K562 (cell line): ENCODE measurements at regions not wholly inside any gene's neighbourhood (a gene's known extent, or its start where the extent isn't known, plus 50 kb on each side); places are given as distances from the start of the nearest gene placed in this dataset.

Source experiments
- ATAC-seq: fragments of 200-7000 bp; cut with Tn5 transposase; 3 replicates; pipeline ENCODE4 v1.9.1; 2020; ENCODE audit warnings: moderate library complexity
- BruUV-seq: library from RNA; stranded (reverse); fragments of 400-500 nt; replicated peaks from 2 replicates; lab custom pipeline; 2021; lab: Mats Ljungman, UMichigan
- CTCF ChIA-PET: fragments of 300-600 bp; formaldehyde crosslinking; extraction: SDS; loops from one replicate; lab custom pipeline; 2021; ENCODE audit warnings: low intra/inter-chr PET ratio; lab: Yijun Ruan, JAX
- POLR2A ChIA-PET: fragments of 300-600, 350-650 bp; sonication (Branson Sonifier 250); formaldehyde crosslinking; extraction: SDS; loops from one replicate; lab custom pipeline; 2021; ENCODE audit warnings: antibody characterized with exemption, inconsistent platforms; lab: Yijun Ruan, JAX
- DNase-seq, 4 experiments: peaks; one replicate each; pipeline versions ENCODE4 v3.0.0 to v3.0.0-alpha.2; 2011 to 2018; ENCODE audit warnings: low spot score in 3 of 4, mixed read lengths in 3 of 4; ENCODE audit errors: extremely low read depth in 1 of 4
- FAIRE-seq: peaks from 2 replicates; lab custom pipeline; 2011; peaks lifted over from hg19 to GRCh38; lab: Jason Lieb, UNC
- H2AFZ ChIP-seq: 2 replicates; pipeline ENCODE4 v1.6.0; 2011; ENCODE audit warnings: low read depth, low read length, control low read depth, inconsistent platforms
- H3K27ac ChIP-seq: fragments of 200-600 bp; 3 replicates; pipeline ENCODE4 v1.8.0; 2011; ENCODE audit warnings: low read depth, mild to moderate bottlenecking, control low read depth, inconsistent platforms, low read length, moderate library complexity, mixed read lengths; ENCODE audit errors: extremely low read depth
- H3K27me3 ChIP-seq, 2 experiments: fragments of 300-600 bp in 1 of 2; 2 replicates in 1 of 2; 3 replicates in 1 of 2; pipeline versions ENCODE4 v1.6.0 to v1.8.0; 2011; ENCODE audit warnings: inconsistent platforms in 2 of 2, low read length in 2 of 2, mild to moderate bottlenecking in 1 of 2, mixed read lengths in 1 of 2, moderate library complexity in 1 of 2; ENCODE audit not compliant: control insufficient read depth in 2 of 2, insufficient read depth in 2 of 2
- H3K36me3 ChIP-seq: fragments of 300-600 bp; 3 replicates; pipeline ENCODE4 v1.8.0; 2011; ENCODE audit warnings: mild to moderate bottlenecking, low read length, inconsistent platforms; ENCODE audit not compliant: control insufficient read depth, insufficient read depth
- H3K4me1 ChIP-seq, 2 experiments: fragments of 200-600 bp in 1 of 2; replicated peaks in 1 of 2; 2 replicates in 1 of 2; 3 replicates in 1 of 2; pipeline versions ENCODE4 v1.5.1 to v1.8.0; 2011; ENCODE audit warnings: inconsistent platforms in 2 of 2, low read length in 2 of 2, mild to moderate bottlenecking in 1 of 2, mixed read lengths in 1 of 2, moderate library complexity in 1 of 2; ENCODE audit not compliant: control insufficient read depth in 2 of 2, insufficient read depth in 2 of 2
- H3K4me2 ChIP-seq: 2 replicates; pipeline ENCODE4 v1.6.1; 2011; ENCODE audit warnings: low read length, control low read depth, inconsistent platforms, mixed read lengths; ENCODE audit not compliant: insufficient read depth
- H3K4me3 ChIP-seq: fragments of 200-600 bp; sonication (generic), shearing (Covaris generic); 2 replicates; pipeline ENCODE4 v1.5.1; 2016; ENCODE audit warnings: control low read depth, inconsistent platforms
- H3K79me2 ChIP-seq: fragments of 200-600 bp; 3 replicates; pipeline ENCODE4 v1.8.0; 2011; ENCODE audit warnings: low read length, inconsistent platforms; ENCODE audit not compliant: control insufficient read depth, insufficient read depth
- H3K9ac ChIP-seq, 2 experiments: 2 replicates each; pipeline versions ENCODE4 v1.6.0 to v1.6.1; 2011; ENCODE audit warnings: low read depth in 2 of 2, low read length in 2 of 2, control low read depth in 1 of 2, inconsistent platforms in 1 of 2, mild to moderate bottlenecking in 1 of 2, mixed read lengths in 1 of 2; ENCODE audit not compliant: insufficient read depth in 1 of 2
- H3K9me1 ChIP-seq: one replicate; pipeline ENCODE4 v1.6.0; 2011; ENCODE audit warnings: inconsistent platforms, mild to moderate bottlenecking, low read length, moderate library complexity; ENCODE audit not compliant: control insufficient read depth, insufficient read depth
- H3K9me3 ChIP-seq: replicated peaks from 2 replicates; pipeline ENCODE4 v1.5.1; 2011; ENCODE audit warnings: low read depth, low read length, inconsistent platforms; ENCODE audit not compliant: control insufficient read depth, insufficient read depth
- H4K20me1 ChIP-seq: replicated peaks from 2 replicates; pipeline ENCODE4 v1.6.1; 2011; ENCODE audit warnings: low read length, inconsistent platforms, mixed read lengths; ENCODE audit not compliant: control insufficient read depth, insufficient read depth
- CBFA2T2 ChIP-seq: fragments of 450-650 bp; conservative IDR thresholded peaks from 2 replicates; pipeline ENCODE4 v1.6.1; 2017; ENCODE audit warnings: mild to moderate bottlenecking
- CHCHD3 ChIP-seq: fragments of 250-450 bp; sonication (Bioruptor Pico); IDR thresholded peaks from 2 replicates; pipeline ENCODE4 v2.1.2; 2022; ENCODE audit warnings: mild to moderate bottlenecking
- EWSR1 ChIP-seq: fragments of 450-650 bp; IDR thresholded peaks from 2 replicates; pipeline ENCODE4 v1.6.1; 2018; ENCODE audit warnings: borderline replicate concordance, mild to moderate bottlenecking, low read depth, moderate library complexity; ENCODE audit not compliant: partially characterized antibody
- HNRNPL ChIP-seq: fragments of 200-400 bp; formaldehyde crosslinking; IDR thresholded peaks from 2 replicates; pipeline ENCODE4 v1.6.1; 2017; ENCODE audit warnings: low read depth, mild to moderate bottlenecking, low read length
- MAFG ChIP-seq: fragments of 450-650 bp; conservative IDR thresholded peaks from 2 replicates; pipeline ENCODE4 v1.6.1; 2016; ENCODE audit warnings: missing genetic modification characterization, missing compliant biosample characterization
- MCM7 ChIP-seq, 2 experiments: fragments of 450-650 bp; IDR thresholded peaks; 2 replicates each; pipeline ENCODE4 v1.6.1; 2016 to 2018
- MIER1 ChIP-seq: fragments of 450-650 bp; IDR thresholded peaks from 2 replicates; pipeline ENCODE4 v1.6.1; 2016; ENCODE audit warnings: antibody characterized with exemption, mild to moderate bottlenecking, low read depth
- NCOA6 ChIP-seq: fragments of 450-650 bp; IDR thresholded peaks from 2 replicates; pipeline ENCODE4 v1.6.1; 2017; ENCODE audit warnings: mild to moderate bottlenecking
- SRSF1 ChIP-seq: fragments of 200-400 bp; formaldehyde crosslinking; IDR thresholded peaks from 2 replicates; pipeline ENCODE4 v1.6.1; 2017; ENCODE audit warnings: mild to moderate bottlenecking, low read depth, low read length, moderate library complexity
- TRIM24 ChIP-seq, 2 experiments: fragments of 450-650 bp; IDR thresholded peaks; 2 replicates each; pipeline ENCODE4 v1.6.1; 2016
- YBX1 ChIP-seq: fragments of 450-650 bp; IDR thresholded peaks from 2 replicates; pipeline ENCODE4 v1.7.1; 2016; ENCODE audit warnings: mild to moderate bottlenecking
- ZNF282 ChIP-seq: sonication (generic); formaldehyde crosslinking; IDR thresholded peaks from 2 replicates; pipeline ENCODE4 v1.8.1; 2023; ENCODE audit warnings: missing genetic modification reagents
- ZNF717 ChIP-seq: fragments of 250-450 bp; sonication (Bioruptor Pico); IDR thresholded peaks from 2 replicates; pipeline ENCODE4 v1.5.0; 2021
- ZNF764 ChIP-seq: fragments of 250-450 bp; sonication (Bioruptor Pico); IDR thresholded peaks from 2 replicates; pipeline ENCODE4 v1.4.0; 2020; ENCODE audit warnings: low read depth, mild to moderate bottlenecking, moderate library complexity
- WGBS: fragments of 100-300 bp; shearing (Covaris generic); methylation state at CpG from one replicate; pipeline ENCODE4 v1.1.6; 2016; ENCODE audit warnings: low coverage, mixed read lengths; ENCODE audit not compliant: insufficient coverage; ENCODE audit errors: missing lambda C conversion rate; 5-methylcytosine and 5-hydroxymethylcytosine counted together
- in situ Hi-C: fragments of 300-500 bp; cut with MboI; formaldehyde crosslinking; loops from 4 replicates; pipeline ENCODE4 v1.15.0; 2018; ENCODE audit warnings: inconsistent platforms, mixed read lengths
- intact Hi-C: fragments of 100-400 bp; cut with micrococcal nuclease; formaldehyde crosslinking; loops from 2 replicates; pipeline ENCODE4 v1.14.2; 2022
- TF ChIP-seq, protein P1 (sequence below): fragments of 450-650 bp; conservative IDR thresholded peaks from 2 replicates; pipeline ENCODE4 v1.6.1; 2016; ENCODE audit warnings: missing genetic modification characterization, low read depth, mild to moderate bottlenecking, missing compliant biosample characterization, moderate library complexity

DNA sequence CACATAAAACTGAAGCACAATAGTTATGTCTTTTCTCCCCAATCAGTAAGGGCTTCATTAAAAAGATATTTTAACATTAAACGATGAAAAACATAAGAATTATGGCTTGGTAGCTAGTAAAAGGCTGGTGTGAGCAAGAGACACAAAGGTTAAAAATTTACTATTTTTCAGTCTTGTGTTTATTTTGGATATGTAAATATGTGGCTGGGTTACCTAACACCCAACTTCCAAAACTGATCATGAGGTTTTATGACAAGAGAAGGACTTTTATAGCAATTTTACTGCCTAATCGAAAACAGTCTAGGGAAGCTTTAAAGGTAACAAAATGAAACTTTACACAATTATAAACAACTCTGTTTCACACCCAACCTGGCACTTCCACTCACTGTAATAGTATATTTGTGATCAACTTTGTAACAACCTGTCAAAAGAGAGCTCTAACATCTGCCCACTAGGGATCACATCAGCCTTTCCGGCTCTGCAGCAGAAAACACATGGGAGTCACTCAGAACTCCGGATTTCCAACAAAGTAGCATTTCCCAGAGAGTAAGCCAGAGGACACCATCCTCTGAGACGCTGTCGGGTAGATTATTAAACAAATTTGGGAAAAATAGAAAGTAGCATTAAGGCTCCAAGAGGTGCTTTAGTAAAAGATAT is 123.4 kb upstream of the C2CD4B start:
- H3K4me1 ChIP-seq, result no peaks in the 10 kb centered on the region
- H3K9me1 ChIP-seq, result no peaks in the 10 kb centered on the region
- H3K9ac ChIP-seq, result no peak overlapping the region
- in situ Hi-C loops (no loop called here), intact Hi-C loops (no loop called here)
- no peaks in the 10 kb centered on the region for H4K20me1 ChIP-seq
- no peak for FAIRE-seq
- H3K79me2 ChIP-seq, result no peaks in the 10 kb centered on the region
- no peaks in the 10 kb centered on the region for H3K9me3 ChIP-seq
- BruUV-seq, result no TSS peak
- 0% methylated on average over 6 of the region's 6 CpGs for WGBS
- peaks cover 0 to 8% of the 10 kb centered on the region in 2 experiments; a peak in 1 of 5 replicates for H3K27me3 ChIP-seq
- no peak for ATAC-seq
- H3K36me3 ChIP-seq, result no peaks in the 10 kb centered on the region
- H3K4me3 ChIP-seq, result no peak overlapping the region
- no peak for TF ChIP-seq SRSF1
- TF ChIP-seq, protein P1, sequence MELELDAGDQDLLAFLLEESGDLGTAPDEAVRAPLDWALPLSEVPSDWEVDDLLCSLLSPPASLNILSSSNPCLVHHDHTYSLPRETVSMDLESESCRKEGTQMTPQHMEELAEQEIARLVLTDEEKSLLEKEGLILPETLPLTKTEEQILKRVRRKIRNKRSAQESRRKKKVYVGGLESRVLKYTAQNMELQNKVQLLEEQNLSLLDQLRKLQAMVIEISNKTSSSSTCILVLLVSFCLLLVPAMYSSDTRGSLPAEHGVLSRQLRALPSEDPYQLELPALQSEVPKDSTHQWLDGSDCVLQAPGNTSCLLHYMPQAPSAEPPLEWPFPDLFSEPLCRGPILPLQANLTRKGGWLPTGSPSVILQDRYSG (tag), result no peak
- TF ChIP-seq TRIM24 (IDR thresholded peaks at IDR 0.05), result no peak
- no peak for TF ChIP-seq NCOA6
- TF ChIP-seq MAFG (tag), result no peak
- TF ChIP-seq YBX1, result no peak
- TF ChIP-seq CBFA2T2, result no peak
- TF ChIP-seq CHCHD3 (CRISPR knock-in tag), result no peak
- TF ChIP-seq MCM7 (IDR thresholded peaks at IDR 0.05), result no peak
- no peak for TF ChIP-seq HNRNPL
- TF ChIP-seq ZNF764 (CRISPR knock-in tag), result no peak
- no peak for TF ChIP-seq ZNF282 (CRISPR knock-in tag)
- TF ChIP-seq EWSR1, result no peak
- no peak for TF ChIP-seq ZNF717
- no peak for TF ChIP-seq MIER1
- ChIA-PET CTCF (no interaction called here), POLR2A (no interaction called here)
- no peak for DNase-seq
- H2AFZ ChIP-seq, result no peak overlapping the region
- no peak overlapping the region for H3K4me2 ChIP-seq
- H3K27ac ChIP-seq, result no peak overlapping the region
